ENCODE measurements at regions not wholly inside any gene's neighbourhood (a gene's known extent, or its start where the extent isn't known, plus 50 kb on each side); places are given as distances from the start of the nearest gene placed in this dataset.
"Not testable (repeated sequence)": the region's sequence is repeated elsewhere in the genome, so short reads cannot be mapped to it uniquely, and the experiment has no call there.

- no peaks in the 10 kb centered on the region for H3K9me3 Mint-ChIP-seq
- no peak for DNase-seq (ENCODE audit: low spot score in 2 of 2, unreplicated experiment in 2 of 2)
- H3K4me1 Mint-ChIP-seq: no peaks in the 10 kb centered on the region
- H3K36me3 Mint-ChIP-seq: no peaks in the 10 kb centered on the region
- H3K27ac Mint-ChIP-seq: no peak overlapping the region
- no peaks in the 10 kb centered on the region for H3K27me3 Mint-ChIP-seq (ENCODE audit: low read depth)
- TF ChIP-seq CTCF (IDR thresholded peaks at IDR 0.05; ENCODE audit: unreplicated experiment): no peak
- H3K4me3 Mint-ChIP-seq: no peak overlapping the region
Observed at GRCh38 chr4:40681600-40681999, 51.9 kb upstream of the RBM47 start.

GRCh38 chr4:40682290-40683101 lies 52.8 kb upstream of the RBM47 start:
- no peak for DNase-seq (ENCODE audit: low spot score in 2 of 2, unreplicated experiment in 2 of 2)
- TF ChIP-seq CTCF (IDR thresholded peaks at IDR 0.05; ENCODE audit: unreplicated experiment): no peak
- H3K36me3 Mint-ChIP-seq: no peaks in the 10 kb centered on the region
- no peaks in the 10 kb centered on the region for H3K9me3 Mint-ChIP-seq
- no peaks in the 10 kb centered on the region for H3K4me1 Mint-ChIP-seq
- H3K4me3 Mint-ChIP-seq: no peak overlapping the region
- H3K27me3 Mint-ChIP-seq (ENCODE audit: low read depth): no peaks in the 10 kb centered on the region
- H3K27ac Mint-ChIP-seq: no peak overlapping the region

GRCh38 chr4:40683536-40684145 lies 54.0 kb upstream of the RBM47 start:
- not testable (repeated sequence) for H3K27ac Mint-ChIP-seq; DNase-seq (ENCODE audit: low spot score in 2 of 2, unreplicated experiment in 2 of 2); H3K36me3 Mint-ChIP-seq; H3K4me3 Mint-ChIP-seq; H3K9me3 Mint-ChIP-seq; H3K27me3 Mint-ChIP-seq (ENCODE audit: low read depth); H3K4me1 Mint-ChIP-seq

GRCh38 chr4:40684404-40684803 lies 54.7 kb upstream of the RBM47 start:
- Mint-ChIP-seq H3K4me3 (no peak overlapping the region), H3K27me3 (ENCODE audit: low read depth) (no peaks in the 10 kb centered on the region), H3K36me3 (no peaks in the 10 kb centered on the region), H3K4me1 (peaks cover 3% of the 10 kb centered on the region), H3K9me3 (no peaks in the 10 kb centered on the region), H3K27ac (no peak overlapping the region)
- no peak for TF ChIP-seq CTCF (IDR thresholded peaks at IDR 0.05; ENCODE audit: unreplicated experiment)
- no peak for DNase-seq (ENCODE audit: low spot score in 2 of 2, unreplicated experiment in 2 of 2)

- no peaks in the 10 kb centered on the region for H3K27me3 Mint-ChIP-seq (ENCODE audit: low read depth)
- H3K4me3 Mint-ChIP-seq: no peak overlapping the region
- no peak for DNase-seq (ENCODE audit: low spot score in 2 of 2, unreplicated experiment in 2 of 2)
- H3K27ac Mint-ChIP-seq: no peak overlapping the region
- H3K36me3 Mint-ChIP-seq: no peaks in the 10 kb centered on the region
- no peak for TF ChIP-seq CTCF (IDR thresholded peaks at IDR 0.05; ENCODE audit: unreplicated experiment)
- H3K4me1 Mint-ChIP-seq: peaks cover 3% of the 10 kb centered on the region
- no peaks in the 10 kb centered on the region for H3K9me3 Mint-ChIP-seq
Observed at GRCh38 chr4:40685300-40685699, 55.6 kb upstream of the RBM47 start.

GRCh38 chr4:40686081-40686913 lies 56.6 kb upstream of the RBM47 start:
- no peaks in the 10 kb centered on the region for H3K36me3 Mint-ChIP-seq
- H3K27ac Mint-ChIP-seq: no peak overlapping the region
- DNase-seq (ENCODE audit: low spot score in 2 of 2, unreplicated experiment in 2 of 2): no peak
- no peaks in the 10 kb centered on the region for H3K9me3 Mint-ChIP-seq
- no peak overlapping the region for H3K4me3 Mint-ChIP-seq
- no peak for TF ChIP-seq CTCF (IDR thresholded peaks at IDR 0.05; ENCODE audit: unreplicated experiment)
- H3K4me1 Mint-ChIP-seq: peaks cover 3% of the 10 kb centered on the region
- no peaks in the 10 kb centered on the region for H3K27me3 Mint-ChIP-seq (ENCODE audit: low read depth)
